HEK293T (cell line): ENCODE measurements at regions not wholly inside any gene's neighbourhood (a gene's known extent, or its start where the extent isn't known, plus 50 kb on each side); places are given as distances from the start of the nearest gene placed in this dataset.

Experiments
- CTCF ChIA-PET: fragments of 350-600 bp; formaldehyde crosslinking; extraction: SDS; loops from one replicate; lab custom pipeline; 2021; ENCODE audit warnings: antibody characterized with exemption, inconsistent platforms; lab: Yijun Ruan, JAX
- POLR2A ChIA-PET: fragments of 350-600 bp; formaldehyde crosslinking; extraction: SDS; loops from one replicate; lab custom pipeline; 2020; ENCODE audit warnings: antibody characterized with exemption, inconsistent platforms; lab: Yijun Ruan, JAX
- DNase-seq: peaks from one replicate; pipeline ENCODE4 v3.0.0; 2012; ENCODE audit warnings: mixed read lengths; ENCODE audit errors: extremely low spot score
- ARNT ChIP-seq: fragments of 450-650 bp; IDR thresholded peaks from 2 replicates; pipeline ENCODE4 v1.6.1; 2017; ENCODE audit warnings: mild to moderate bottlenecking
- BHLHE40 ChIP-seq: fragments of 450-650 bp; IDR thresholded peaks from 2 replicates; pipeline ENCODE4 v1.6.1; 2016; ENCODE audit warnings: mild to moderate bottlenecking, moderate library complexity, borderline replicate concordance
- CTBP1 ChIP-seq: fragments of 450-650 bp; IDR thresholded peaks from 2 replicates; pipeline ENCODE4 v1.6.1; 2016; ENCODE audit warnings: borderline replicate concordance
- ELF4 ChIP-seq: fragments of 450-650 bp; IDR thresholded peaks from 2 replicates; pipeline ENCODE4 v1.6.1; 2017; ENCODE audit warnings: antibody characterized with exemption
- FOXA1 ChIP-seq: fragments of 450-650 bp; IDR thresholded peaks from 2 replicates; pipeline ENCODE4 v1.6.1; 2016; ENCODE audit warnings: mild to moderate bottlenecking
- FOXK2 ChIP-seq: fragments of 450-650 bp; IDR thresholded peaks from 2 replicates; pipeline ENCODE4 v1.6.1; 2016; ENCODE audit warnings: mild to moderate bottlenecking
- FOXM1 ChIP-seq: fragments of 450-650 bp; IDR thresholded peaks from 2 replicates; pipeline ENCODE4 v1.6.1; 2017; ENCODE audit warnings: mild to moderate bottlenecking, borderline replicate concordance
- HDGF ChIP-seq: fragments of 450-650 bp; IDR thresholded peaks from 2 replicates; pipeline ENCODE4 v1.6.1; 2017; ENCODE audit warnings: antibody characterized with exemption, borderline replicate concordance
- L3MBTL2 ChIP-seq: fragments of 450-650 bp; conservative IDR thresholded peaks from 2 replicates; pipeline ENCODE4 v1.6.1; 2016; ENCODE audit warnings: mild to moderate bottlenecking
- LEF1 ChIP-seq: fragments of 450-650 bp; IDR thresholded peaks from 2 replicates; pipeline ENCODE4 v1.6.1; 2017; ENCODE audit warnings: mild to moderate bottlenecking, borderline replicate concordance
- NFRKB ChIP-seq: fragments of 450-650 bp; IDR thresholded peaks from 2 replicates; pipeline ENCODE4 v1.6.1; 2016; ENCODE audit warnings: mild to moderate bottlenecking, moderate library complexity
- SP1 ChIP-seq: fragments of 450-650 bp; IDR thresholded peaks from 2 replicates; pipeline ENCODE4 v1.6.1; 2017
- SUZ12 ChIP-seq: fragments of 450-650 bp; IDR thresholded peaks from 2 replicates; pipeline ENCODE4 v1.6.1; 2016; ENCODE audit warnings: mild to moderate bottlenecking
- TARDBP ChIP-seq: fragments of 450-650 bp; IDR thresholded peaks from 2 replicates; pipeline ENCODE4 v1.6.1; 2016
- ZNF384 ChIP-seq: fragments of 450-650 bp; IDR thresholded peaks from 2 replicates; pipeline ENCODE4 v1.6.1; 2016
- TF ChIP-seq, protein P1 (sequence below): fragments of 450-650 bp; IDR thresholded peaks from 2 replicates; pipeline ENCODE4 v1.6.1; 2016

DNA sequence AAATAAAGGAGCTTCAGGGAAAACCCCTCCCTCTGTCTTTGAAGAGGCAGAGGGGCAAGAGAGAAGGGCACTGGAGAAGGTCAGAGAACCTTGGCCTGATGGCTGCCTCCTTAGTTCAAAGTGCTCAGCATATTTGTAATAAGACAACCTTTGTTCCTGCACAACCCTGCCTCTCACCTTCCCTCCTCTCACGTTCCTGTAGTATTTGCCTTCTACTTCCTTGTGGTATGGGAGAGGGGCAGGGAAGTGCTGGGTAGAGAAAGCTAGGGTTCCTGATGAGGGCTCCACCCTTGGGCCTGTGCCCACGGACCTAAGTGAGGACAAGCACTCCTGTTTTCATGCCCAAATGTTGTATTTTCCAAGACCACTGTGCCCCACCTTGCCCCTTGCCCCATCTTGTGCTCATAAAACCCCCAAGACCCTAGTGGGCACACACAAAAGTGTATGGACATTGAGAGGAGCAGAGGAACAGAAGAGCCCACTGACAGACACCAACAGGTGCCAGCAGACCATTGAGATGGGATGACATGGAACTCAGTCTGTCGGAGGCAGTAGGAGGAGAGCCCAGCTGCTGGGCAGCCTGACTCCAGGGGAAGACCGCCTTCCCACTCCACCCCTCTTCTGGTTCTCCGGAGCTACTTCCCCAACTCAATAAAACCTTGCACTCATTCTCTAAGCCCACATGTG lies 261.5 kb upstream of the CCDC196 start:
- no peak for DNase-seq
- ChIA-PET CTCF (interaction anchor here (0.6 kb wide), 1 partner anchor 1544 kb away, joined by 3 read pairs; no protein-coding TSS in a partner anchor), POLR2A (no interaction called here)
- no peak for TF ChIP-seq SUZ12
- no peak for TF ChIP-seq FOXM1
- TF ChIP-seq TARDBP: no peak
- TF ChIP-seq ARNT: no peak
- TF ChIP-seq FOXK2: no peak
- no peak for TF ChIP-seq ELF4
- no peak for TF ChIP-seq BHLHE40
- no peak for TF ChIP-seq LEF1
- no peak for TF ChIP-seq CTBP1
- TF ChIP-seq NFRKB: no peak

DNA sequence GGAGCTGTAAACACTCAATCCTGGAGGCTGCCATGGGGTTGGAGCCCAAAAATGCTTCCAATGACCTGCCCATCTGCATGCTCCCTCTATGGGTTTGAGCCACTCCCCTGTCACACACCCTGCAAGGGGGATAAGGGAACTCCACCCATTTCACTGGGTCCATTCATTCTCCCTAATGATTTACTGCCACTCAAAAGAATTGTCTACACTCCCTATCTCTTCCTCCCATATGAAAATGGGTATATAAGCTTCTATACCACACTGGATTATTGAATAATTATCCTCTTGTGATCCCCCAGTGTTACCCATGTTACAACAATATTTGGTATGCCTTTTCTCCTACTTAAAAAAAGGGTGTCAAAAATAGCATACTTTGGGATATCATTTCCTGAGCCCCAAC lies 260.8 kb upstream of the CCDC196 start:
- ChIA-PET POLR2A (no interaction called here), CTCF (interaction anchor here (0.6 kb wide), 1 partner anchor 1543 kb away, joined by 3 read pairs; no protein-coding TSS in a partner anchor)
- DNase-seq: no peak
- TF ChIP-seq CTBP1: no peak
- no peak for TF ChIP-seq FOXM1
- TF ChIP-seq LEF1: no peak
- no peak for TF ChIP-seq ARNT
- TF ChIP-seq, protein P1, sequence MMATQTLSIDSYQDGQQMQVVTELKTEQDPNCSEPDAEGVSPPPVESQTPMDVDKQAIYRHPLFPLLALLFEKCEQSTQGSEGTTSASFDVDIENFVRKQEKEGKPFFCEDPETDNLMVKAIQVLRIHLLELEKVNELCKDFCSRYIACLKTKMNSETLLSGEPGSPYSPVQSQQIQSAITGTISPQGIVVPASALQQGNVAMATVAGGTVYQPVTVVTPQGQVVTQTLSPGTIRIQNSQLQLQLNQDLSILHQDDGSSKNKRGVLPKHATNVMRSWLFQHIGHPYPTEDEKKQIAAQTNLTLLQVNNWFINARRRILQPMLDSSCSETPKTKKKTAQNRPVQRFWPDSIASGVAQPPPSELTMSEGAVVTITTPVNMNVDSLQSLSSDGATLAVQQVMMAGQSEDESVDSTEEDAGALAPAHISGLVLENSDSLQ: no peak
- no peak for TF ChIP-seq FOXK2
- no peak for TF ChIP-seq HDGF
- TF ChIP-seq L3MBTL2: no peak
- TF ChIP-seq ZNF384: no peak
- no peak for TF ChIP-seq TARDBP
- TF ChIP-seq SP1: no peak
- TF ChIP-seq SUZ12: no peak
- no peak for TF ChIP-seq BHLHE40
- TF ChIP-seq NFRKB: no peak
- TF ChIP-seq FOXA1: no peak

DNA sequence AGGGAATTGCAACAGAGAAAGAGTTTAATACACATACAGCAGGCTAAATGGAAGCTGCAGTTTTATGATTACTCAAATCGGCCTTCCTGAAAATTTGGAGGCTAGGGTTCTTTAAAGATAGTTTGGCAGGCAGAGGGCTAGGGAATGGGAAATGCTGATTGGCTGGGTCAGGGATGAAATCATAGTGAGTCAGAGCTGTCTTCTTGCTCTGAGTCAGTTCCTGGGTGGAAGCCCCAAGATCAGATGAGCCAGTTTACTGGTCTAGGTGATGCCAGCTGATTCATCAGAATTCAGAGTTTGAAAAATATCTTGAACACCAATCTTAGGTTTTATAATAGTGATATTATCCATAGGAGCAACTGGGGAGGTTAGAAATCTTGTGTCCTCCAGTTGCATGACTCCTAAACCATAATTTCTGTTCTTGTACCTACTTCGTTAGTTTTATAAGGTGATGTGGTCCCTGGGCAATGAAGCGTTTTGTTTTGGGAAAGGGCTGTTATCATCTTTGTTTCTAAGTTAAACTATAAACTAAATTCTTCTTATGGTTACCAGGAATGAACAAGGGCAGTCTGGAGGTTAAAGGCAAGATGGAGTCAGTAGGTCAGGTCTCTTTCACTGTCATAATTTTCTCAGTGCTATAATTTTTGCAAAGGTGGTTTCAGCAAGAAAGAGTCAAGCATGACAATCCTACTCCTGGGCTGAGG lies 257.8 kb upstream of the CCDC196 start:
- no peak for DNase-seq
- POLR2A ChIA-PET: no interaction called here
- TF ChIP-seq SUZ12 (no peak), BHLHE40 (no peak), HDGF (no peak), SP1 (no peak), LEF1 (no peak), FOXM1 (no peak), ARNT (no peak), ZNF384 (no peak), ELF4 (no peak), TARDBP (no peak), FOXK2 (no peak), CTBP1 (no peak), L3MBTL2 (no peak), NFRKB (no peak), FOXA1 (no peak)
- TF ChIP-seq, protein P1: no peak
- CTCF ChIA-PET: no interaction called here

DNA sequence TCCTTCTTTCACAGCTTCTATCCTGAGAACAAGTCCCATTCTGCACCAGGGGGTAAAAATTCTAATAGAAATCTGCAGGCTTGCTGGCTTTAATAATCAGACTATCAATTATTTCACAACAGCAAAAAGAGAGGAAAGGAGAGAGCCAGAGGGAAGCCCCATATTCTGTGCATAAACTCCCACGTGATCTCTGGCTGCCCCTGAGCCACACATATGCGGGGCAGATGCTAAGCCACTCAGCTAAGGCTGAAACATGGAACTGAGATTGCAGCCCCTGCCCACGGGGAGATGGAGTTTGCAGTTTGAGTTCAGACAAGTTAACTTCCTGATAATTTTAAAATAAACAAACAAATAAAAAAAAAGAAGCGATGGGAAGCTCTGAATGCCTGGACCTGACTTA lies 254.4 kb upstream of the CCDC196 start:
- no peak for TF ChIP-seq ELF4
- no peak for TF ChIP-seq FOXM1
- no peak for TF ChIP-seq ARNT
- TF ChIP-seq ZNF384: no peak
- TF ChIP-seq FOXA1: no peak
- no peak for TF ChIP-seq HDGF
- TF ChIP-seq L3MBTL2: no peak
- TF ChIP-seq FOXK2: no peak
- TF ChIP-seq NFRKB: no peak
- TF ChIP-seq, protein P1: no peak
- TF ChIP-seq TARDBP: no peak
- TF ChIP-seq SP1: no peak
- TF ChIP-seq LEF1: no peak
- no peak for TF ChIP-seq SUZ12
- no peak for TF ChIP-seq BHLHE40
- POLR2A ChIA-PET: no interaction called here
- no peak for DNase-seq
- CTCF ChIA-PET: no interaction called here

DNA sequence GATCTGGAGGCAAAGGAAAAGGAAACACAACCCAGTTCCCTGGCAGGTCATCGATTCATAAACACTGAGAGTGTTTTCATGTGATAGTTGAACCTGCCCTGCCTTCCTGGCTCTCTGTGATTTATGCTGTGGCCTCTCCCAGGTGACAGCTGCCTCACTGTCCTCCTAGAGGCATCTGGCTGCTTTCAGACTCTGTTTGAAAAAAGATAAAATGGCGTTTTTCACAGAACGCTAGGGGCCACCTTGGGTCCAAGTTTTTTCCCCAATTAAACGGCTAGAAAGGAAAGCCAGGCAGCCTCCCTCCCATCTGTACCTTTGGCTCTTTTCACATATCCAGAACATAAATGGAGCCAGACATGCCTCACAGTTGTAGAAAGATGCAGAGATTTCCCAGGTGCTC lies 252.6 kb upstream of the CCDC196 start:
- TF ChIP-seq, protein P1: no peak
- TF ChIP-seq LEF1: no peak
- no peak for TF ChIP-seq SUZ12
- TF ChIP-seq TARDBP: no peak
- TF ChIP-seq BHLHE40: no peak
- TF ChIP-seq ELF4: no peak
- TF ChIP-seq ARNT: no peak
- no peak for TF ChIP-seq SP1
- no peak for TF ChIP-seq NFRKB
- TF ChIP-seq HDGF: no peak
- no peak for TF ChIP-seq CTBP1
- no peak for TF ChIP-seq L3MBTL2
- no peak for TF ChIP-seq FOXA1
- no peak for TF ChIP-seq FOXM1
- TF ChIP-seq ZNF384: no peak
- TF ChIP-seq FOXK2: no peak
- ChIA-PET POLR2A (no interaction called here), CTCF (no interaction called here)

More for the DNA sequence above, 252.6 kb upstream of the CCDC196 start:
- DNase-seq: no peak
